ENCODE measurements at regions not wholly inside any gene's neighbourhood (a gene's known extent, or its start where the extent isn't known, plus 50 kb on each side); places are given as distances from the start of the nearest gene placed in this dataset.
A peak's percentile ranks its signal among the peaks of the same experiment; 100 is the strongest.

- Histone ChIP-seq H3K9me3 (ENCODE audit: control insufficient read depth, low read length) (no peaks in the 10 kb centered on the region), H3K9ac (ENCODE audit: extremely low read depth, low read length, poor library complexity, severe bottlenecking) (no peak overlapping the region), H3K27ac (ENCODE audit: low read depth, low read length) (peak overlapping the region; percentile 54), H3K36me3 (ENCODE audit: control insufficient read depth, insufficient read depth, low read length) (no peaks in the 10 kb centered on the region), H3K4me3 (ENCODE audit: low read length) (no peak overlapping the region), H3K27me3 (ENCODE audit: control insufficient read depth, insufficient read depth, low read length, poor library complexity, severe bottlenecking) (no peaks in the 10 kb centered on the region), H3K4me1 (ENCODE audit: control insufficient read depth, insufficient read depth, low read length) (peaks cover 19% of the 10 kb centered on the region)
- Mint-ChIP-seq H3K9me3 (no peaks in the 10 kb centered on the region), H3K36me3 (ENCODE audit: low read depth) (no peaks in the 10 kb centered on the region), H3K4me3 (no peak overlapping the region), H3K27me3 (ENCODE audit: insufficient read depth) (no peaks in the 10 kb centered on the region), H3K27ac (no peak overlapping the region), H3K4me1 (peaks cover 34% of the 10 kb centered on the region)
- WGBS, 2 experiments (ENCODE audit: insufficient coverage in 1 of 2, insufficient read length in 1 of 2): 80 to 88% methylated on average over 2 to 4 of the region's 4 CpGs
- no peak for DNase-seq
- TF ChIP-seq CTCF (conservative IDR thresholded peaks at IDR 0.05): no peak
Measured at GRCh38 chr6:88380618-88381288, 214.6 kb upstream of the CNR1 start.

GRCh38 chr6:88380083-88380482 lies 213.9 kb upstream of the CNR1 start:
- no peaks in the 10 kb centered on the region for H3K27me3 ChIP-seq (ENCODE audit: control insufficient read depth, insufficient read depth, low read length, poor library complexity, severe bottlenecking)
- H3K4me3 ChIP-seq (ENCODE audit: low read length): no peak overlapping the region
- no peaks in the 10 kb centered on the region for H3K36me3 ChIP-seq (ENCODE audit: control insufficient read depth, insufficient read depth, low read length)
- 50 to 77% methylated on average over 1 to 2 of the region's 2 CpGs for WGBS, 2 experiments (ENCODE audit: insufficient coverage in 1 of 2, insufficient read length in 1 of 2)
- H3K9ac ChIP-seq (ENCODE audit: extremely low read depth, low read length, poor library complexity, severe bottlenecking): no peak overlapping the region
- no peak for TF ChIP-seq CTCF (conservative IDR thresholded peaks at IDR 0.05)
- Mint-ChIP-seq H3K4me1 (peaks cover 34% of the 10 kb centered on the region), H3K4me3 (no peak overlapping the region), H3K27me3 (ENCODE audit: insufficient read depth) (no peaks in the 10 kb centered on the region), H3K36me3 (ENCODE audit: low read depth) (no peaks in the 10 kb centered on the region), H3K27ac (no peak overlapping the region), H3K9me3 (no peaks in the 10 kb centered on the region)
- H3K9me3 ChIP-seq (ENCODE audit: control insufficient read depth, low read length): no peaks in the 10 kb centered on the region
- peaks cover 19% of the 10 kb centered on the region for H3K4me1 ChIP-seq (ENCODE audit: control insufficient read depth, insufficient read depth, low read length)
- peak overlapping the region; percentile 54 for H3K27ac ChIP-seq (ENCODE audit: low read depth, low read length)
- DNase-seq: no peak

- Histone ChIP-seq H3K9ac (ENCODE audit: extremely low read depth, low read length, poor library complexity, severe bottlenecking) (no peak overlapping the region), H3K9me3 (ENCODE audit: control insufficient read depth, low read length) (no peaks in the 10 kb centered on the region), H3K27ac (ENCODE audit: low read depth, low read length) (no peak overlapping the region), H3K27me3 (ENCODE audit: control insufficient read depth, insufficient read depth, low read length, poor library complexity, severe bottlenecking) (no peaks in the 10 kb centered on the region), H3K4me1 (ENCODE audit: control insufficient read depth, insufficient read depth, low read length) (peaks cover 19% of the 10 kb centered on the region), H3K4me3 (ENCODE audit: low read length) (no peak overlapping the region), H3K36me3 (ENCODE audit: control insufficient read depth, insufficient read depth, low read length) (no peaks in the 10 kb centered on the region)
- no peaks in the 10 kb centered on the region for H3K27me3 Mint-ChIP-seq (ENCODE audit: insufficient read depth)
- no peaks in the 10 kb centered on the region for H3K9me3 Mint-ChIP-seq
- H3K4me3 Mint-ChIP-seq: no peak overlapping the region
- peaks cover 37% of the 10 kb centered on the region for H3K4me1 Mint-ChIP-seq
- no peak for DNase-seq
- no peak overlapping the region for H3K27ac Mint-ChIP-seq
- TF ChIP-seq CTCF (conservative IDR thresholded peaks at IDR 0.05): no peak
- WGBS, 2 experiments (ENCODE audit: insufficient coverage in 1 of 2, insufficient read length in 1 of 2): 95 to 98% methylated on average over 4 of the region's 4 CpGs
- no peaks in the 10 kb centered on the region for H3K36me3 Mint-ChIP-seq (ENCODE audit: low read depth)
Measured at GRCh38 chr6:88378639-88379038, 212.5 kb upstream of the CNR1 start.

Data from endodermal cell (in vitro differentiated cells).